GM12891 (cell line): ENCODE measurements at regions not wholly inside any gene's neighbourhood (a gene's known extent, or its start where the extent isn't known, plus 50 kb on each side); places are given as distances from the start of the nearest gene placed in this dataset.

Experiments used
- POLR2A ChIP-seq: IDR thresholded peaks from 2 replicates; pipeline ENCODE4 v1.6.1; 2011; ENCODE audit warnings: low read depth, low read length, control low read depth
- POLR2AphosphoS5 ChIP-seq: IDR thresholded peaks from 2 replicates; pipeline ENCODE4 v1.6.1; 2011; ENCODE audit warnings: low read depth, low read length, control low read depth

- TF ChIP-seq POLR2A (no peak), POLR2AphosphoS5 (no peak)
Measured at GRCh38 chr3:94515983-94516382, 453.1 kb downstream of the NSUN3 start.
